Esophagus squamous epithelium (tissue), 4 donors: ENCODE measurements at regions not wholly inside any gene's neighbourhood (a gene's known extent, or its start where the extent isn't known, plus 50 kb on each side); places are given as distances from the start of the nearest gene placed in this dataset.

Experiments
- POLR2A ChIP-seq, 4 donors: fragments of 450-650 bp; IDR thresholded peaks; one replicate each; pipeline ENCODE4 v1.6.1; 2017; ENCODE audit warnings: antibody characterized with exemption in 4 of 4, mild to moderate bottlenecking in 4 of 4, moderate library complexity in 3 of 4
- TF ChIP-seq, protein P1 (sequence below), 6 experiments: fragments of 450-650 bp in 4 of 6; fragments of 200-600 bp in 2 of 6; sonication (generic) in 2 of 6; IDR thresholded peaks; one replicate each; pipeline ENCODE4 v1.5.1; 2016 to 2019; ENCODE audit warnings: antibody characterized with exemption in 6 of 6, mild to moderate bottlenecking in 4 of 6, moderate library complexity in 4 of 6

DNA sequence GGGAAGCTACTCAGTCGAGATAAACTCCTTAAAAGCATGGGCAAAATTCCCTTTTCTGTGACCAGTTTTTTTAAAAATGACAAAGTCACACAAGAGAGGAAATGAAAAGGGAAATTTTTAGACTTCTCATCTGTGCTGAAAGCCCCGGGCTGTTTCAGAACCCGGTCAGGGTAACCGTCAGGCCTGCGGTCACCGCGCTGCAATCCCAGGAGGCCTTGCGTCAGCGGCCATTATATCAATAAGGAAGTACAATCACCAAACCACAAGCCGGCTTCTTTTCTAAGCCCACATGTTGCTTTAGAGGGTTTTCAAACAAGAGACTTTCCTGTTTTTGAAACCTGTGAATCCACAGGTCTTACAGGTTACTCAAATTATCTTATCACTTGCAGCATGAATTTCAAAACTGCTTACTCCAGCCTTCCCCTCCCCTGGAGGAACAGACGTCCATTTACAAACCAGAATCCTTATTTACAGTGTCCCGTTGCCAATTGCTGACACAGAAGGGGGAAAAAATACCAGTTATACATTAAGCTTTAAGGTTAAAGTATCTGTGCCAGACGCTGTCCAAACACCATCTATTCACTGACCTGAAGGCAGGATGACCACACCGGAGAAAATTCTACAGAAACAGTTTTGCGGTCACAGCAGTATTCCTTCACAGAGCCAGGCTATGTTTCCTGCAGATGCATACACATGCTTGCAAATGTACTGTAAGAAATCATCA, 165.3 kb downstream of the TOMM20 start:
- TF ChIP-seq, protein P1, sequence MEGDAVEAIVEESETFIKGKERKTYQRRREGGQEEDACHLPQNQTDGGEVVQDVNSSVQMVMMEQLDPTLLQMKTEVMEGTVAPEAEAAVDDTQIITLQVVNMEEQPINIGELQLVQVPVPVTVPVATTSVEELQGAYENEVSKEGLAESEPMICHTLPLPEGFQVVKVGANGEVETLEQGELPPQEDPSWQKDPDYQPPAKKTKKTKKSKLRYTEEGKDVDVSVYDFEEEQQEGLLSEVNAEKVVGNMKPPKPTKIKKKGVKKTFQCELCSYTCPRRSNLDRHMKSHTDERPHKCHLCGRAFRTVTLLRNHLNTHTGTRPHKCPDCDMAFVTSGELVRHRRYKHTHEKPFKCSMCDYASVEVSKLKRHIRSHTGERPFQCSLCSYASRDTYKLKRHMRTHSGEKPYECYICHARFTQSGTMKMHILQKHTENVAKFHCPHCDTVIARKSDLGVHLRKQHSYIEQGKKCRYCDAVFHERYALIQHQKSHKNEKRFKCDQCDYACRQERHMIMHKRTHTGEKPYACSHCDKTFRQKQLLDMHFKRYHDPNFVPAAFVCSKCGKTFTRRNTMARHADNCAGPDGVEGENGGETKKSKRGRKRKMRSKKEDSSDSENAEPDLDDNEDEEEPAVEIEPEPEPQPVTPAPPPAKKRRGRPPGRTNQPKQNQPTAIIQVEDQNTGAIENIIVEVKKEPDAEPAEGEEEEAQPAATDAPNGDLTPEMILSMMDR (IDR thresholded peaks at IDR 0.05), result no peak
- TF ChIP-seq POLR2A (IDR thresholded peaks at IDR 0.05), result no peak
